ENCODE measurements at regions not wholly inside any gene's neighbourhood (a gene's known extent, or its start where the extent isn't known, plus 50 kb on each side); places are given as distances from the start of the nearest gene placed in this dataset.

DNA sequence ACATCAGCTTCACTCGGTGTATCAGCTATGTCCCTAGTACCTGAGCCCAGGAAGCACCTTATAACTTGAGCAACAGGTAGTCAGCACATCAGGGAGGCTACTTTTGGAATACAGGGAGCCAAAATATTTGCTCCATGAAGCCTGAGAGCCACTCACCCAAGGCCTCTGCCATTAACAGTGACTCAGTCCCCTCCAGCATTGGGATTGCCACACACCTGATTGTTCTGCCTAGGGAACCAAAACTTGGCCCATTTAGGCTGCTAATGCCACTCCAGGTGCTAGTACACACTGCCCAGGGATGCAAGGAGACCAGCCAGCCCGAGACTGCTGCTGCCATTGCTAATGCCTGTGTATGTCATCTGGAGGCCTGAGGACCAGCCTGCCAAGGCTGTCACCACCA is 773.6 kb upstream of the TENM4 start:
- ChIA-PET POLR2A (no interaction called here), CTCF (ENCODE audit: low intra/inter-chr PET ratio, low total read pairs) (no interaction called here)
- no peak overlapping the region for H3K4me2 ChIP-seq (ENCODE audit: low read depth, low read length)
- intact Hi-C loops (cut with micrococcal nuclease; ENCODE audit: unreplicated experiment) (no loop called here), in situ Hi-C loops (cut with HindIII; ENCODE audit: extremely low pct_ligation_motif_present, low pct_unique_long_range_greater_than_20kb) (no loop called here)
- ATAC-seq (no peak), DNase-seq (ENCODE audit: low spot score) (no peak), FAIRE-seq (no peak)
- no peaks in the 10 kb centered on the region for H3K36me3 ChIP-seq (replicated peaks in 1 of 2; ENCODE audit: control insufficient read depth in 1 of 2, insufficient read depth in 2 of 2, low read length in 2 of 2)
- WGBS (ENCODE audit: low lambda C conversion rate): 0% methylated on average over 1 of the region's 2 CpGs
- no peaks in the 10 kb centered on the region for H3K79me2 ChIP-seq (ENCODE audit: insufficient read depth, low read length)
- H3K27ac ChIP-seq (ENCODE audit: extremely low read length, insufficient read depth, low read length): no peak overlapping the region
- no peaks in the 10 kb centered on the region for H4K20me1 ChIP-seq (ENCODE audit: insufficient read depth, low read length)
- peaks cover 19% of the 10 kb centered on the region for H3K9me3 ChIP-seq (ENCODE audit: low read length)
- H3K4me1 ChIP-seq (ENCODE audit: insufficient read depth, low read length): no peaks in the 10 kb centered on the region
- TF ChIP-seq MBD4 (IDR thresholded peaks at IDR 0.05; ENCODE audit: borderline replicate concordance, low read length) (no peak), ASH2L (IDR thresholded peaks at IDR 0.05; ENCODE audit: insufficient read length, low read depth, low read length) (no peak), KDM5A (IDR thresholded peaks at IDR 0.05; ENCODE audit: borderline replicate concordance, low read length) (no peak), XBP1 (CRISPR knock-in tag; IDR thresholded peaks at IDR 0.05) (no peak)
- TF ChIP-seq, protein P1, sequence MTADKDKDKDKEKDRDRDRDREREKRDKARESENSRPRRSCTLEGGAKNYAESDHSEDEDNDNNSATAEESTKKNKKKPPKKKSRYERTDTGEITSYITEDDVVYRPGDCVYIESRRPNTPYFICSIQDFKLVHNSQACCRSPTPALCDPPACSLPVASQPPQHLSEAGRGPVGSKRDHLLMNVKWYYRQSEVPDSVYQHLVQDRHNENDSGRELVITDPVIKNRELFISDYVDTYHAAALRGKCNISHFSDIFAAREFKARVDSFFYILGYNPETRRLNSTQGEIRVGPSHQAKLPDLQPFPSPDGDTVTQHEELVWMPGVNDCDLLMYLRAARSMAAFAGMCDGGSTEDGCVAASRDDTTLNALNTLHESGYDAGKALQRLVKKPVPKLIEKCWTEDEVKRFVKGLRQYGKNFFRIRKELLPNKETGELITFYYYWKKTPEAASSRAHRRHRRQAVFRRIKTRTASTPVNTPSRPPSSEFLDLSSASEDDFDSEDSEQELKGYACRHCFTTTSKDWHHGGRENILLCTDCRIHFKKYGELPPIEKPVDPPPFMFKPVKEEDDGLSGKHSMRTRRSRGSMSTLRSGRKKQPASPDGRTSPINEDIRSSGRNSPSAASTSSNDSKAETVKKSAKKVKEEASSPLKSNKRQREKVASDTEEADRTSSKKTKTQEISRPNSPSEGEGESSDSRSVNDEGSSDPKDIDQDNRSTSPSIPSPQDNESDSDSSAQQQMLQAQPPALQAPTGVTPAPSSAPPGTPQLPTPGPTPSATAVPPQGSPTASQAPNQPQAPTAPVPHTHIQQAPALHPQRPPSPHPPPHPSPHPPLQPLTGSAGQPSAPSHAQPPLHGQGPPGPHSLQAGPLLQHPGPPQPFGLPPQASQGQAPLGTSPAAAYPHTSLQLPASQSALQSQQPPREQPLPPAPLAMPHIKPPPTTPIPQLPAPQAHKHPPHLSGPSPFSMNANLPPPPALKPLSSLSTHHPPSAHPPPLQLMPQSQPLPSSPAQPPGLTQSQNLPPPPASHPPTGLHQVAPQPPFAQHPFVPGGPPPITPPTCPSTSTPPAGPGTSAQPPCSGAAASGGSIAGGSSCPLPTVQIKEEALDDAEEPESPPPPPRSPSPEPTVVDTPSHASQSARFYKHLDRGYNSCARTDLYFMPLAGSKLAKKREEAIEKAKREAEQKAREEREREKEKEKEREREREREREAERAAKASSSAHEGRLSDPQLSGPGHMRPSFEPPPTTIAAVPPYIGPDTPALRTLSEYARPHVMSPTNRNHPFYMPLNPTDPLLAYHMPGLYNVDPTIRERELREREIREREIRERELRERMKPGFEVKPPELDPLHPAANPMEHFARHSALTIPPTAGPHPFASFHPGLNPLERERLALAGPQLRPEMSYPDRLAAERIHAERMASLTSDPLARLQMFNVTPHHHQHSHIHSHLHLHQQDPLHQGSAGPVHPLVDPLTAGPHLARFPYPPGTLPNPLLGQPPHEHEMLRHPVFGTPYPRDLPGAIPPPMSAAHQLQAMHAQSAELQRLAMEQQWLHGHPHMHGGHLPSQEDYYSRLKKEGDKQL (CRISPR knock-in tag; IDR thresholded peaks at IDR 0.05; ENCODE audit: low read depth): no peak
- TF ChIP-seq, protein P2, sequence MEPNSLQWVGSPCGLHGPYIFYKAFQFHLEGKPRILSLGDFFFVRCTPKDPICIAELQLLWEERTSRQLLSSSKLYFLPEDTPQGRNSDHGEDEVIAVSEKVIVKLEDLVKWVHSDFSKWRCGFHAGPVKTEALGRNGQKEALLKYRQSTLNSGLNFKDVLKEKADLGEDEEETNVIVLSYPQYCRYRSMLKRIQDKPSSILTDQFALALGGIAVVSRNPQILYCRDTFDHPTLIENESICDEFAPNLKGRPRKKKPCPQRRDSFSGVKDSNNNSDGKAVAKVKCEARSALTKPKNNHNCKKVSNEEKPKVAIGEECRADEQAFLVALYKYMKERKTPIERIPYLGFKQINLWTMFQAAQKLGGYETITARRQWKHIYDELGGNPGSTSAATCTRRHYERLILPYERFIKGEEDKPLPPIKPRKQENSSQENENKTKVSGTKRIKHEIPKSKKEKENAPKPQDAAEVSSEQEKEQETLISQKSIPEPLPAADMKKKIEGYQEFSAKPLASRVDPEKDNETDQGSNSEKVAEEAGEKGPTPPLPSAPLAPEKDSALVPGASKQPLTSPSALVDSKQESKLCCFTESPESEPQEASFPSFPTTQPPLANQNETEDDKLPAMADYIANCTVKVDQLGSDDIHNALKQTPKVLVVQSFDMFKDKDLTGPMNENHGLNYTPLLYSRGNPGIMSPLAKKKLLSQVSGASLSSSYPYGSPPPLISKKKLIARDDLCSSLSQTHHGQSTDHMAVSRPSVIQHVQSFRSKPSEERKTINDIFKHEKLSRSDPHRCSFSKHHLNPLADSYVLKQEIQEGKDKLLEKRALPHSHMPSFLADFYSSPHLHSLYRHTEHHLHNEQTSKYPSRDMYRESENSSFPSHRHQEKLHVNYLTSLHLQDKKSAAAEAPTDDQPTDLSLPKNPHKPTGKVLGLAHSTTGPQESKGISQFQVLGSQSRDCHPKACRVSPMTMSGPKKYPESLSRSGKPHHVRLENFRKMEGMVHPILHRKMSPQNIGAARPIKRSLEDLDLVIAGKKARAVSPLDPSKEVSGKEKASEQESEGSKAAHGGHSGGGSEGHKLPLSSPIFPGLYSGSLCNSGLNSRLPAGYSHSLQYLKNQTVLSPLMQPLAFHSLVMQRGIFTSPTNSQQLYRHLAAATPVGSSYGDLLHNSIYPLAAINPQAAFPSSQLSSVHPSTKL (CRISPR knock-in tag; IDR thresholded peaks at IDR 0.05): no peak
- no TSS peak for BruUV-seq (replicated peaks)
- no peak overlapping the region for H3K9ac ChIP-seq (ENCODE audit: insufficient read depth, low read depth, low read length)
- H3K27me3 ChIP-seq (ENCODE audit: control insufficient read depth in 1 of 2, insufficient read depth in 2 of 2, low read length in 2 of 2): no peaks in the 10 kb centered on the region
- H3K4me3 ChIP-seq (replicated peaks in 1 of 3; ENCODE audit: insufficient read depth in 1 of 3, low read depth in 2 of 3, low read length in 3 of 3): no peak overlapping the region
- H2AFZ ChIP-seq (ENCODE audit: low read length): no peak overlapping the region
